Psoas muscle (tissue), 7 donors: ENCODE measurements at regions not wholly inside any gene's neighbourhood (a gene's known extent, or its start where the extent isn't known, plus 50 kb on each side); places are given as distances from the start of the nearest gene placed in this dataset.
"Not testable (repeated sequence)": the region's sequence is repeated elsewhere in the genome, so short reads cannot be mapped to it uniquely, and the experiment has no call there.

Source experiments
- ATAC-seq, 4 donors: fragments of 200-7000 bp; cut with Tn5 transposase; one replicate each; pipeline ENCODE4 v1.9.1; 2020; ENCODE audit warnings: moderate library complexity in 3 of 4, mild to moderate bottlenecking in 2 of 4
- DNase-seq, 2 donors: peaks; one replicate each; pipeline ENCODE4 v3.0.0-alpha.2; 2020
- H3K27ac ChIP-seq: fragments of 200-600 bp; one replicate; pipeline ENCODE4 v1.8.0; 2022
- H3K27me3 ChIP-seq, 3 donors: fragments of 200-600 bp in 1 of 3; one replicate each; pipeline versions ENCODE4 v1.6.1 to v1.8.0; 2013 to 2022; ENCODE audit warnings: low read length in 2 of 3, mild to moderate bottlenecking in 2 of 3, moderate library complexity in 1 of 3; ENCODE audit not compliant: insufficient read depth in 3 of 3
- H3K36me3 ChIP-seq, 2 donors: fragments of 200-600 bp in 1 of 2; one replicate each; pipeline versions ENCODE4 v1.6.1 to v1.8.0; 2013 to 2022; ENCODE audit warnings: low read depth in 1 of 2, mild to moderate bottlenecking in 1 of 2, moderate library complexity in 1 of 2; ENCODE audit not compliant: insufficient read depth in 1 of 2
- H3K4me1 ChIP-seq: fragments of 200-600 bp; one replicate; pipeline ENCODE4 v1.8.0; 2022
- H3K4me3 ChIP-seq: fragments of 200-600 bp; one replicate; pipeline ENCODE4 v1.8.0; 2022; ENCODE audit warnings: mild to moderate bottlenecking
- H3K9me3 ChIP-seq: fragments of 200-600 bp; one replicate; pipeline ENCODE4 v1.8.0; 2022
- CTCF ChIP-seq: fragments of 200-600 bp; IDR thresholded peaks from one replicate; pipeline ENCODE4 v1.8.0; 2022; ENCODE audit warnings: antibody characterized with exemption
- WGBS, 3 donors: extraction: QIAGEN DNeasy Blood & Tissue Kit; methylation state at CpG; one replicate each; pipeline versions ENCODE4 v1.1.6 to v1.1.7; 2013; 5-methylcytosine and 5-hydroxymethylcytosine counted together
- intact Hi-C, 2 donors: fragments of 100-400 bp; cut with DNase I; formaldehyde crosslinking; loops; one replicate each; pipeline versions ENCODE4 v1.11.0 to v1.14.2; 2022
- donor health status: healthy with polysubstance abuse.
- donor health status: DM: no; HTN: no; CAD: no; lungs with moderate emphysema.
- donor health status: Bipolar disorder and iron deficiency.
- donor health status: healthy.
- donor health status: DM: yes; HTN: yes; CAD: no.
- donor health status: DM: no; HTN: no; CAD: no.
- donor health status: DM: yes; HTN: yes; CAD: no.

- Histone ChIP-seq H3K27ac (no peak overlapping the region), H3K36me3 (no peaks in the 10 kb centered on the region), H3K4me1 (no peaks in the 10 kb centered on the region), H3K27me3 (no peaks in the 10 kb centered on the region), H3K4me3 (no peak overlapping the region), H3K9me3 (no peaks in the 10 kb centered on the region)
- intact Hi-C loops = no loop called here
- DNase-seq (peak in 1 of 2 donors; percentile 26), ATAC-seq (peak in 1 of 4 donors; percentile 23)
- 78 to 82% (median 80%) methylated on average over 7 of the region's 7 CpGs for WGBS, 3 donors
- no peak for TF ChIP-seq CTCF
These were observed 133.6 kb upstream of the GDF10 start for GRCh38 chr10:47166405-47166777.

DNA sequence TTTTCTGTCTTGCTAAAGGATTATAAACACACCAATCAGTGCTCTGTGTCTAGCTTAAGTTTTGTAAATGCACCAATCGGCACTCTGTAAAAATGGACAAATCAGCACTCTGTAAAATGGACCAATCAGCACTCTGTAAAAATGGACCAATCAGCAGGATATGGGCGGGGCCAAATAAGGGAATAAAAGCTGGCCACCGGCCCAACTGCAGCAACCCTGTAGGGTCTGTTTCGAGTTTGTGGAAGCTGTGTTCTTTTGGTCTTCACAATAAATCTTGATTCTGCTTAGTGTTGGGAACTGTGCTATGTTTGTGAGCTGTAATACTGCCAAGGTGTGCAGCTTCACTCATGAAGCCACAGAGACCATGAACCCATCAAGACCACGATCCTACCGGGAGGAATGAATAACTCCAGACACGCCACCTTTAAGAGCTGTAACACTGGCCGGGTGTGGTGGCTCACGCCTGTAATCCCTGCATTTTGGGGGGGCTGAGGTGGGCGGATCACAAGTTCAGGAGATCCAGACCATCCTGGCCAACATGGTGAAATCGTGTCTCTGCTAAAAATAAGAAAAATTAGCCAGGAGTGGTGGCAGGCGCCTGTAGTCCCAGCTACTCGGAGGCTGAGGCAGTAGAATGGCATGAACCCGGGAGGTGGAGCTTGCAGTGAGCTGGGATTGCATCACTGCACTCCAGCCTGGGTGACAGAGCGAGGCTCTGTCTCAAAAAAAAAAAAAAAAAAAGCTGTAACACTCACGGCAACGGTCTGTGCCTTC lies 133.0 kb upstream of the GDF10 start:
- DNase-seq (peak; percentile 67 to 79), ATAC-seq (peak in 2 of 4 donors; percentile 45 to 73)
- H3K9me3 ChIP-seq, H3K27me3 ChIP-seq, H3K36me3 ChIP-seq, H3K4me3 ChIP-seq, H3K27ac ChIP-seq, H3K4me1 ChIP-seq, intact Hi-C loops: not testable (repeated sequence)
- WGBS, 3 donors = 77 to 78% (median 77%) methylated on average over 17 of the region's 17 CpGs

DNA sequence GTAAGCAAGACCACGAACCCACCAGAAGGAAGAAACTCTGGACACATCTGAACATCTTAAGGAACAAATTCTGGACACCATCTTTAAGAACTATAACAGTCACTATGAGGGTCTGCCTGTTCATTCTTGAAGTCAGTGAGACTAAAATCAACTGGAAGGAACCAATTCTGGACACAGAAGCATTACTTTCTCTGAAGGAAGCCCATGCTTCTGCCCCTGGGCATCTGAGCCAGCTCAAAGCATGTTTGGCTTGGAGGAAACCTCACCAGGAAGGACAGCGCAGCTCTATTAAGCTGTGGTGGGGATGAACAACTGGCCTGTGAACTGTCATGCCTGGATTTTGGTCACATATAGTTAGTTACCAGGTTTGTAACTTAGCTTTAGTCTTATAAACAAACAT lies 132.4 kb upstream of the GDF10 start:
- intact Hi-C loops = no loop called here
- no peak for ATAC-seq
- no peak for DNase-seq
- H3K27ac ChIP-seq = no peak overlapping the region
- H3K27me3 ChIP-seq = no peaks in the 10 kb centered on the region
- no peak for TF ChIP-seq CTCF
- no peak overlapping the region for H3K4me3 ChIP-seq
- WGBS, 3 donors = 87 to 94% (median 92%) methylated on average over 2 of the region's 2 CpGs
- no peaks in the 10 kb centered on the region for H3K4me1 ChIP-seq
- H3K36me3 ChIP-seq = no peaks in the 10 kb centered on the region
- H3K9me3 ChIP-seq = no peaks in the 10 kb centered on the region

- Histone ChIP-seq H3K27me3 (no peaks in the 10 kb centered on the region), H3K36me3 (no peaks in the 10 kb centered on the region), H3K9me3 (no peaks in the 10 kb centered on the region), H3K4me3 (no peak overlapping the region), H3K4me1 (no peaks in the 10 kb centered on the region), H3K27ac (no peak overlapping the region)
- intact Hi-C loops = no loop called here
- WGBS, 3 donors = 48 to 66% (median 64%) methylated on average over 1 of the region's 1 CpG
- no peak for TF ChIP-seq CTCF
- DNase-seq (no peak), ATAC-seq (no peak)
These were observed 130.4 kb upstream of the GDF10 start for GRCh38 chr10:47169581-47169980.

DNA sequence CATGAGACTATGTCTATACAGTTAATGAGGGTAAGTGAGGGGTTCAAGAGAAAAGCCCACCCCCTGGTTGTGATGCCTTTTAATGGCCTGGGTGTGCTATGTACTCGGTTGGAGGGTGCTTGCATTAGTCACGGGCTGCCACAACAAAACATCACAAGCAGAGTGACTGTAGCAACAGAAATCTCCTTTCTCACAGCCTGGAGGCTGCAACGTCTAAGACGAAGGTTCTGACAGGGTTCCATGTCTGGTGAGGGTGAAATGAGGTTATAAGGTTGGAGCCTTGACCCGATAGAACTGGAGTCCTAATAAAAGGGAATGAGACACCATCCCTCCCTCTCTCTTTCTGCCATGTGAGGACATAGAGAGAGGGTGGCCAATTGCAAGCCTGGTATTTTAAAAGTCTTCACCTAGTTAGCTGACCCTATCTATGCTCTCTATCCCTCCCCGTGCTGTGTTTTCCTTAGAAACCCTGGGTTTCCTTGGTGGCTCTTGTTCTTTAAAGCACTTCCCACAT lies 126.0 kb upstream of the GDF10 start:
- Histone ChIP-seq H3K27ac (no peak overlapping the region), H3K4me1 (no peaks in the 10 kb centered on the region), H3K9me3 (no peaks in the 10 kb centered on the region), H3K36me3 (no peaks in the 10 kb centered on the region), H3K4me3 (no peak overlapping the region), H3K27me3 (no peaks in the 10 kb centered on the region)
- intact Hi-C loops = no loop called here
- no peak for DNase-seq
- no peak for TF ChIP-seq CTCF
- 34 to 49% (median 34%) methylated on average over 6 of the region's 6 CpGs for WGBS, 3 donors
- ATAC-seq = peak in 2 of 4 donors; percentile 67 to 70
